HepG2 (cell line): ENCODE measurements at regions not wholly inside any gene's neighbourhood (a gene's known extent, or its start where the extent isn't known, plus 50 kb on each side); places are given as distances from the start of the nearest gene placed in this dataset.

Experiments
- ATAC-seq: fragments of 200-7000 bp; cut with Tn5 transposase; 3 replicates; pipeline ENCODE4 v1.9.1; 2020; ENCODE audit warnings: mild to moderate bottlenecking, moderate library complexity
- BruUV-seq: library from RNA; stranded (reverse); fragments of 400-500 nt; replicated peaks from 2 replicates; lab custom pipeline; 2021; lab: Mats Ljungman, UMichigan
- CTCF ChIA-PET: fragments of 300-600 bp; formaldehyde crosslinking; extraction: SDS; loops from one replicate; lab custom pipeline; 2021; ENCODE audit warnings: low total read pairs, inconsistent platforms, low intra/inter-chr PET ratio; lab: Yijun Ruan, JAX
- POLR2A ChIA-PET: fragments of 350-600 bp; sonication (Branson Sonifier 250); formaldehyde crosslinking; loops from one replicate; lab custom pipeline; 2020; ENCODE audit warnings: antibody characterized with exemption, inconsistent platforms; lab: Yijun Ruan, JAX
- DNase-seq: peaks from one replicate; pipeline ENCODE4 v3.0.0-alpha.2; 2015; ENCODE audit warnings: low spot score
- FAIRE-seq: peaks from 3 replicates; lab custom pipeline; 2011; peaks lifted over from hg19 to GRCh38; lab: Jason Lieb, UNC
- H2AFZ ChIP-seq: one replicate; pipeline ENCODE4 v1.6.1; 2011; ENCODE audit warnings: low read length, inconsistent platforms
- H3K27ac ChIP-seq: fragments of 300-600 bp; 3 replicates; pipeline ENCODE4 v1.8.0; 2011; ENCODE audit warnings: mixed run types, mild to moderate bottlenecking, mixed read lengths, low read length, inconsistent platforms; ENCODE audit not compliant: insufficient read depth; ENCODE audit errors: extremely low read length
- H3K27me3 ChIP-seq, 2 experiments: fragments of 200-600 bp in 1 of 2; 2 replicates in 1 of 2; 3 replicates in 1 of 2; pipeline versions ENCODE4 v1.6.0 to v1.8.0; 2011; ENCODE audit warnings: low read length in 2 of 2, mild to moderate bottlenecking in 2 of 2, moderate library complexity in 2 of 2, inconsistent platforms in 1 of 2; ENCODE audit not compliant: insufficient read depth in 2 of 2, control insufficient read depth in 1 of 2
- H3K36me3 ChIP-seq, 2 experiments: fragments of 200-600 bp in 1 of 2; replicated peaks in 1 of 2; 2 replicates in 1 of 2; 3 replicates in 1 of 2; pipeline versions ENCODE4 v1.5.1 to v1.8.0; 2011; ENCODE audit warnings: low read length in 2 of 2, inconsistent platforms in 1 of 2; ENCODE audit not compliant: insufficient read depth in 2 of 2, control insufficient read depth in 1 of 2
- H3K4me1 ChIP-seq: 2 replicates; pipeline ENCODE4 v1.5.1; 2012; ENCODE audit warnings: low read length, inconsistent platforms; ENCODE audit not compliant: insufficient read depth
- H3K4me2 ChIP-seq: 2 replicates; pipeline ENCODE4 v1.6.0; 2011; ENCODE audit warnings: low read depth, low read length, inconsistent platforms
- H3K4me3 ChIP-seq, 3 experiments: fragments of 200-600 bp in 1 of 3; sonication (generic), shearing (Covaris generic) in 1 of 3; replicated peaks in 1 of 3; 2 replicates each; pipeline ENCODE4 v1.5.1; 2011 to 2016; ENCODE audit warnings: low read length in 3 of 3, inconsistent platforms in 2 of 3, low read depth in 2 of 3, mild to moderate bottlenecking in 2 of 3, control low read depth in 1 of 3, mixed read lengths in 1 of 3; ENCODE audit not compliant: insufficient read depth in 1 of 3
- H3K79me2 ChIP-seq: one replicate; pipeline ENCODE4 v1.6.1; 2011; ENCODE audit warnings: low read length, inconsistent platforms; ENCODE audit not compliant: insufficient read depth
- H3K9ac ChIP-seq: 2 replicates; pipeline ENCODE4 v1.6.0; 2011; ENCODE audit warnings: mild to moderate bottlenecking, low read depth, low read length, inconsistent platforms; ENCODE audit not compliant: insufficient read depth
- H3K9me3 ChIP-seq: 2 replicates; pipeline ENCODE4 v1.5.1; 2012; ENCODE audit warnings: mild to moderate bottlenecking, low read length
- H4K20me1 ChIP-seq: 2 replicates; pipeline ENCODE4 v1.6.0; 2011; ENCODE audit warnings: inconsistent platforms, mild to moderate bottlenecking, low read length, moderate library complexity; ENCODE audit not compliant: insufficient read depth
- CHCHD3 ChIP-seq: sonication (generic); formaldehyde crosslinking; IDR thresholded peaks from 2 replicates; pipeline ENCODE4 v1.8.0; 2022; ENCODE audit warnings: mild to moderate bottlenecking, missing genetic modification reagents, moderate library complexity
- DMAP1 ChIP-seq: IDR thresholded peaks from 2 replicates; pipeline ENCODE4 v1.6.1; 2016
- E2F5 ChIP-seq: sonication (generic); formaldehyde crosslinking; conservative IDR thresholded peaks from 2 replicates; pipeline ENCODE4 v1.4.0; 2020; ENCODE audit warnings: missing genetic modification reagents
- ESRRA ChIP-seq: sonication (generic); formaldehyde crosslinking; IDR thresholded peaks from 2 replicates; pipeline ENCODE4 v1.5.1; 2020; ENCODE audit warnings: mild to moderate bottlenecking, low read depth, missing genetic modification reagents
- FOSL1 ChIP-seq: sonication (generic); formaldehyde crosslinking; IDR thresholded peaks from 2 replicates; pipeline ENCODE4 v1.9.0; 2021; ENCODE audit warnings: missing genetic modification reagents, borderline replicate concordance
- JUN ChIP-seq: sonication (generic); formaldehyde crosslinking; IDR thresholded peaks from 2 replicates; pipeline ENCODE4 v1.4.0; 2020; ENCODE audit warnings: mild to moderate bottlenecking, missing genetic modification reagents
- MLLT10 ChIP-seq: sonication (generic); formaldehyde crosslinking; IDR thresholded peaks from 2 replicates; pipeline ENCODE4 v1.4.0; 2020; ENCODE audit warnings: missing genetic modification reagents
- MZF1 ChIP-seq: sonication (generic); formaldehyde crosslinking; IDR thresholded peaks from 2 replicates; pipeline ENCODE4 v1.8.1; 2023; ENCODE audit warnings: mild to moderate bottlenecking, missing genetic modification reagents, borderline replicate concordance
- NFYB ChIP-seq: sonication (generic); formaldehyde crosslinking; IDR thresholded peaks from 2 replicates; pipeline ENCODE4 v1.4.0; 2020; ENCODE audit warnings: missing genetic modification reagents
- NR2F2 ChIP-seq: IDR thresholded peaks from 2 replicates; pipeline ENCODE4 v1.6.1; 2012; ENCODE audit warnings: low read depth, inconsistent platforms, borderline replicate concordance
- RAD51 ChIP-seq: fragments of 450-650 bp; IDR thresholded peaks from 2 replicates; pipeline ENCODE4 v1.6.1; 2016; ENCODE audit warnings: borderline replicate concordance
- SP4 ChIP-seq: sonication (generic); formaldehyde crosslinking; IDR thresholded peaks from 2 replicates; pipeline ENCODE4 v1.8.1; 2023; ENCODE audit warnings: mild to moderate bottlenecking, missing genetic modification reagents
- ZBTB20 ChIP-seq: sonication (generic); formaldehyde crosslinking; IDR thresholded peaks from 2 replicates; pipeline ENCODE4 v1.8.1; 2023; ENCODE audit warnings: missing genetic modification reagents, low read depth, mild to moderate bottlenecking, borderline replicate concordance
- ZBTB38 ChIP-seq: sonication (generic); formaldehyde crosslinking; IDR thresholded peaks from 2 replicates; pipeline ENCODE4 v1.5.1; 2020; ENCODE audit warnings: mild to moderate bottlenecking, missing genetic modification reagents
- ZFP36 ChIP-seq: fragments of 150-350 bp; IDR thresholded peaks from 2 replicates; pipeline ENCODE4 v1.6.1; 2018; ENCODE audit warnings: borderline replicate concordance, low read length, low read depth; ENCODE audit not compliant: partially characterized antibody
- ZNF160 ChIP-seq: sonication (generic); formaldehyde crosslinking; IDR thresholded peaks from 2 replicates; pipeline ENCODE4 v1.8.0; 2022; ENCODE audit warnings: mild to moderate bottlenecking, inconsistent platforms, missing genetic modification reagents
- ZNF263 ChIP-seq: sonication (generic); formaldehyde crosslinking; IDR thresholded peaks from 2 replicates; pipeline ENCODE4 v1.4.0; 2020; ENCODE audit warnings: missing genetic modification reagents
- ZNF496 ChIP-seq: sonication (generic); formaldehyde crosslinking; IDR thresholded peaks from 2 replicates; pipeline ENCODE4 v1.8.1; 2023; ENCODE audit warnings: mild to moderate bottlenecking, moderate library complexity, missing genetic modification reagents; ENCODE audit not compliant: insufficient replicate concordance
- whole genome bisulfite sequencing: methylation state at CpG from one replicate; pipeline ENCODE4 v1.1.6; 2017; ENCODE audit warnings: low lambda C conversion rate; 5-methylcytosine and 5-hydroxymethylcytosine counted together
- in situ Hi-C: cut with HindIII; loops from 2 replicates; pipeline ENCODE4 v1.10.0; 2017; ENCODE audit warnings: low pct_unique_long_range_greater_than_20kb; ENCODE audit not compliant: extremely low pct_ligation_motif_present
- intact Hi-C: fragments of 100-400 bp; cut with micrococcal nuclease; formaldehyde crosslinking; loops from one replicate; pipeline ENCODE4 v1.10.0; 2022; ENCODE audit not compliant: unreplicated experiment
- TF ChIP-seq, protein P1 (sequence below): sonication (generic); formaldehyde crosslinking; IDR thresholded peaks from 2 replicates; pipeline ENCODE4 v1.5.0; 2020; ENCODE audit warnings: missing genetic modification reagents, mild to moderate bottlenecking, borderline replicate concordance

GRCh38 chr5:54721116-54721515 lies 203.6 kb downstream of the SNX18 start:
- Histone ChIP-seq H3K36me3 (no peaks in the 10 kb centered on the region), H3K4me1 (no peaks in the 10 kb centered on the region), H3K4me2 (no peak overlapping the region), H3K9ac (no peak overlapping the region), H4K20me1 (no peaks in the 10 kb centered on the region), H3K27me3 (no peaks in the 10 kb centered on the region), H3K9me3 (no peaks in the 10 kb centered on the region), H2AFZ (no peak overlapping the region), H3K79me2 (no peaks in the 10 kb centered on the region), H3K4me3 (no peak overlapping the region), H3K27ac (no peak overlapping the region)
- intact Hi-C loops (no loop called here), in situ Hi-C loops (no loop called here)
- ChIA-PET POLR2A (no interaction called here), CTCF (no interaction called here)
- 3% methylated on average over 1 of the region's 1 CpG for WGBS
- DNase-seq: no peak
- no peak for FAIRE-seq
- no peak for TF ChIP-seq FOSL1 (CRISPR knock-in tag)
- no peak for TF ChIP-seq ZBTB20 (CRISPR knock-in tag)
- no peak for TF ChIP-seq MZF1 (CRISPR knock-in tag)
- TF ChIP-seq NR2F2: no peak
- TF ChIP-seq ZBTB38 (CRISPR knock-in tag): no peak
- no peak for TF ChIP-seq ZNF263
- TF ChIP-seq ESRRA: no peak
- TF ChIP-seq E2F5 (CRISPR knock-in tag): no peak
- TF ChIP-seq MLLT10 (CRISPR knock-in tag): no peak
- no peak for TF ChIP-seq CHCHD3
- no TSS peak for BruUV-seq
- ATAC-seq: no peak

DNA sequence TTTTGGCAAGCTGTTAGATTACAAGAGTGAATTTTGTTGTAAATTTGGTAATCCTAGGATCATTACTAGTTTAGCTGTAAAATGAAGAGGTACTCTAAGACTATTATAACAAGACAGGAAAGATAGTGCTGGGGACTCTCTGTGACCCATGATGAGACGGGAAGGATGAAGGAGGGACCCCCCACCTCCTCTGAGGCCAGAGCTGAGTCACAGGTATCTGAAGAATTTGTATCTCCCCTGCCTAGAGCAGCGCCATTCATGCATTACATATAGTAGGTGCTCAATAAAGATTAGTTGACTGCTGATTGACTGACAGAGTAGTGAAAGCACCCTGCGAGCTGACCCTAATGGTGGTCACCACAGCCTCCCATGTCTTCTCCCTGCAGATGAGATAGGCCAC lies 202.8 kb downstream of the SNX18 start:
- DNase-seq: no peak
- in situ Hi-C loops (no loop called here), intact Hi-C loops (no loop called here)
- Histone ChIP-seq H3K27ac (no peak overlapping the region), H3K36me3 (no peaks in the 10 kb centered on the region), H3K9me3 (no peaks in the 10 kb centered on the region), H3K4me2 (no peak overlapping the region), H2AFZ (no peak overlapping the region), H3K79me2 (no peaks in the 10 kb centered on the region), H3K27me3 (no peaks in the 10 kb centered on the region), H3K4me3 (no peak overlapping the region), H4K20me1 (no peaks in the 10 kb centered on the region), H3K4me1 (no peaks in the 10 kb centered on the region), H3K9ac (no peak overlapping the region)
- WGBS: 0% methylated on average over 1 of the region's 3 CpGs
- FAIRE-seq: no peak
- no TSS peak for BruUV-seq
- CTCF ChIA-PET: no interaction called here
- no peak for ATAC-seq
- POLR2A ChIA-PET: no interaction called here
- TF ChIP-seq DMAP1 (no peak), ZFP36 (no peak), CHCHD3 (no peak), SP4 (no peak), ZNF496 (CRISPR knock-in tag) (no peak), RAD51 (no peak), JUN (CRISPR knock-in tag) (no peak), NFYB (no peak), ZNF160 (no peak)
- TF ChIP-seq, protein P1, sequence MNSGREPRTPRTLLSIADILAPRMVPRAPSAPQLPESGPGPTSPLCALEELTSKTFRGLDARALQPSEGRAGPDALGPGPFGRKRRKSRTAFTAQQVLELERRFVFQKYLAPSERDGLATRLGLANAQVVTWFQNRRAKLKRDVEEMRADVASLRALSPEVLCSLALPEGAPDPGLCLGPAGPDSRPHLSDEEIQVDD (CRISPR knock-in tag): no peak
